ENCODE measurements at regions not wholly inside any gene's neighbourhood (a gene's known extent, or its start where the extent isn't known, plus 50 kb on each side); places are given as distances from the start of the nearest gene placed in this dataset.

DNA sequence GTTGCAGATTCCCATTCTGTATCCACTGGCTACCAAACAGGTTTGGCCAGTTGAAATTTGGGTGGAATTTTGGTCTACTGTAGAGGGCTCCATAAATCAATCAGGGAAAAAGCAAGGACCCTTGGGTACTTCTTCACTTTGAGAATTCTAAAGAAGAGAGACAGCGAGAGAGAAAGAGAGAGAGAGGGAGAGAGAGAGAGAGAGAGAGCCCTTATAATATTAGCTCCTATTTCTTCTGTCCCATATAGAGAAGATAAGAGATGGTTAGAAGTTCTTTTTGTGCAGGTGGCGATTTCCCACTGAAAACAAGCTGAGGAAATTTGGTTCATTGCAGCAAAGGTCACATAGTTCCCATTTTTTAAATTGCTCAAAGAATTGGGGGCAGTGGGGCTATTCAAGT lies 88.6 kb upstream of the ZNF536 start:
- H3K9me3 ChIP-seq (ENCODE audit: control insufficient read depth in 4 of 4, low read length in 3 of 4): no peaks in the 10 kb centered on the region
- H3K27ac ChIP-seq (ENCODE audit: low read depth in 1 of 2, low read length in 2 of 2): no peak overlapping the region
- no peak overlapping the region for H3K9ac ChIP-seq (ENCODE audit: low read depth in 1 of 2, low read length in 2 of 2)
- 61% methylated on average over 2 of the region's 2 CpGs for WGBS
- H3K27me3 ChIP-seq (ENCODE audit: control insufficient read depth in 4 of 4, insufficient read depth in 4 of 4, low read length in 3 of 4): peaks cover 0 to 4% (median 0%) of the 10 kb centered on the region in 4 donors
- no peaks in the 10 kb centered on the region for H3K4me1 ChIP-seq (ENCODE audit: control insufficient read depth in 4 of 4, insufficient read depth in 4 of 4, low read length in 3 of 4)
- DNase-seq (ENCODE audit: low spot score): no peak
- TF ChIP-seq RXRA (IDR thresholded peaks at IDR 0.05) (no peak), FOXA2 (IDR thresholded peaks at IDR 0.05) (no peak), FOXA1 (IDR thresholded peaks at IDR 0.05) (no peak), YY1 (IDR thresholded peaks at IDR 0.05) (no peak), HNF4A (conservative IDR thresholded peaks at IDR 0.05) (no peak), TAF1 (conservative IDR thresholded peaks at IDR 0.05) (no peak), EGR1 (IDR thresholded peaks at IDR 0.05; ENCODE audit: low read depth in 2 of 2) (no peak), GABPA (IDR thresholded peaks at IDR 0.05 in 1 of 2, conservative IDR thresholded peaks at IDR 0.05 in 1 of 2) (no peak), HNF4G (IDR thresholded peaks at IDR 0.05) (no peak), JUND (IDR thresholded peaks at IDR 0.05) (no peak)
- TF ChIP-seq, protein P1, sequence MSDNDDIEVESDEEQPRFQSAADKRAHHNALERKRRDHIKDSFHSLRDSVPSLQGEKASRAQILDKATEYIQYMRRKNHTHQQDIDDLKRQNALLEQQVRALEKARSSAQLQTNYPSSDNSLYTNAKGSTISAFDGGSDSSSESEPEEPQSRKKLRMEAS (IDR thresholded peaks at IDR 0.05): no peak
- TF ChIP-seq, protein P2, sequence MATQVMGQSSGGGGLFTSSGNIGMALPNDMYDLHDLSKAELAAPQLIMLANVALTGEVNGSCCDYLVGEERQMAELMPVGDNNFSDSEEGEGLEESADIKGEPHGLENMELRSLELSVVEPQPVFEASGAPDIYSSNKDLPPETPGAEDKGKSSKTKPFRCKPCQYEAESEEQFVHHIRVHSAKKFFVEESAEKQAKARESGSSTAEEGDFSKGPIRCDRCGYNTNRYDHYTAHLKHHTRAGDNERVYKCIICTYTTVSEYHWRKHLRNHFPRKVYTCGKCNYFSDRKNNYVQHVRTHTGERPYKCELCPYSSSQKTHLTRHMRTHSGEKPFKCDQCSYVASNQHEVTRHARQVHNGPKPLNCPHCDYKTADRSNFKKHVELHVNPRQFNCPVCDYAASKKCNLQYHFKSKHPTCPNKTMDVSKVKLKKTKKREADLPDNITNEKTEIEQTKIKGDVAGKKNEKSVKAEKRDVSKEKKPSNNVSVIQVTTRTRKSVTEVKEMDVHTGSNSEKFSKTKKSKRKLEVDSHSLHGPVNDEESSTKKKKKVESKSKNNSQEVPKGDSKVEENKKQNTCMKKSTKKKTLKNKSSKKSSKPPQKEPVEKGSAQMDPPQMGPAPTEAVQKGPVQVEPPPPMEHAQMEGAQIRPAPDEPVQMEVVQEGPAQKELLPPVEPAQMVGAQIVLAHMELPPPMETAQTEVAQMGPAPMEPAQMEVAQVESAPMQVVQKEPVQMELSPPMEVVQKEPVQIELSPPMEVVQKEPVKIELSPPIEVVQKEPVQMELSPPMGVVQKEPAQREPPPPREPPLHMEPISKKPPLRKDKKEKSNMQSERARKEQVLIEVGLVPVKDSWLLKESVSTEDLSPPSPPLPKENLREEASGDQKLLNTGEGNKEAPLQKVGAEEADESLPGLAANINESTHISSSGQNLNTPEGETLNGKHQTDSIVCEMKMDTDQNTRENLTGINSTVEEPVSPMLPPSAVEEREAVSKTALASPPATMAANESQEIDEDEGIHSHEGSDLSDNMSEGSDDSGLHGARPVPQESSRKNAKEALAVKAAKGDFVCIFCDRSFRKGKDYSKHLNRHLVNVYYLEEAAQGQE (IDR thresholded peaks at IDR 0.05): no peak
- TF ChIP-seq, protein P3, sequence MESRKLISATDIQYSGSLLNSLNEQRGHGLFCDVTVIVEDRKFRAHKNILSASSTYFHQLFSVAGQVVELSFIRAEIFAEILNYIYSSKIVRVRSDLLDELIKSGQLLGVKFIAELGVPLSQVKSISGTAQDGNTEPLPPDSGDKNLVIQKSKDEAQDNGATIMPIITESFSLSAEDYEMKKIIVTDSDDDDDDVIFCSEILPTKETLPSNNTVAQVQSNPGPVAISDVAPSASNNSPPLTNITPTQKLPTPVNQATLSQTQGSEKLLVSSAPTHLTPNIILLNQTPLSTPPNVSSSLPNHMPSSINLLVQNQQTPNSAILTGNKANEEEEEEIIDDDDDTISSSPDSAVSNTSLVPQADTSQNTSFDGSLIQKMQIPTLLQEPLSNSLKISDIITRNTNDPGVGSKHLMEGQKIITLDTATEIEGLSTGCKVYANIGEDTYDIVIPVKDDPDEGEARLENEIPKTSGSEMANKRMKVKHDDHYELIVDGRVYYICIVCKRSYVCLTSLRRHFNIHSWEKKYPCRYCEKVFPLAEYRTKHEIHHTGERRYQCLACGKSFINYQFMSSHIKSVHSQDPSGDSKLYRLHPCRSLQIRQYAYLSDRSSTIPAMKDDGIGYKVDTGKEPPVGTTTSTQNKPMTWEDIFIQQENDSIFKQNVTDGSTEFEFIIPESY (IDR thresholded peaks at IDR 0.05): no peak
- TF ChIP-seq, protein P4, sequence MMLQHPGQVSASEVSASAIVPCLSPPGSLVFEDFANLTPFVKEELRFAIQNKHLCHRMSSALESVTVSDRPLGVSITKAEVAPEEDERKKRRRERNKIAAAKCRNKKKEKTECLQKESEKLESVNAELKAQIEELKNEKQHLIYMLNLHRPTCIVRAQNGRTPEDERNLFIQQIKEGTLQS (IDR thresholded peaks at IDR 0.05): no peak
- H3K4me3 ChIP-seq (ENCODE audit: low read depth in 1 of 3, low read length in 3 of 3): no peak overlapping the region
- H3K36me3 ChIP-seq (ENCODE audit: control insufficient read depth in 4 of 4, insufficient read depth in 3 of 4, low read depth in 1 of 4, low read length in 3 of 4): no peaks in the 10 kb centered on the region

DNA sequence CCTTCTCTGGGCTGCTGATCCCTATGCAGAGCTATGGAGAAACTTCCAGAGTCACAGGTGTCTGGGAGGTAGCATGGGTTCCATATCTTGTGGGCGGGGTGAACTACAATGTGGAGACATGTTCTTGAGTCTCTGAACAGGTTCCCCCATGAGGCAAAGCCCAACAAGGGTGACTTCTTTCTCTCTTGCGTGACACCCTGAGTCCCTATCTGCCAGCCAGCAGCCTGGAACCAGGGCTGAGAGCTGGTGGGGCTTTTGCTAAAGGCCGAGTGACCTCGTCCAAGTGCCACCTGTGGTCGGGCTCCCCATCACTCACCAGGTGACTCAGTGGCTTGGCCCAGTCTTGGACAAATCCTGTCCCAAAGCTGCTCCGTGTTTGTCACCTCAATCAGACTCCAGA lies 88.0 kb upstream of the ZNF536 start:
- Histone ChIP-seq H3K27me3 (ENCODE audit: control insufficient read depth in 4 of 4, insufficient read depth in 4 of 4, low read length in 3 of 4) (peaks cover 0 to 4% (median 0%) of the 10 kb centered on the region in 4 donors), H3K9ac (ENCODE audit: low read depth in 1 of 2, low read length in 2 of 2) (no peak overlapping the region), H3K4me3 (ENCODE audit: low read depth in 1 of 3, low read length in 3 of 3) (no peak overlapping the region), H3K4me1 (ENCODE audit: control insufficient read depth in 4 of 4, insufficient read depth in 4 of 4, low read length in 3 of 4) (no peaks in the 10 kb centered on the region), H3K36me3 (ENCODE audit: control insufficient read depth in 4 of 4, insufficient read depth in 3 of 4, low read depth in 1 of 4, low read length in 3 of 4) (no peaks in the 10 kb centered on the region), H3K9me3 (ENCODE audit: control insufficient read depth in 4 of 4, low read length in 3 of 4) (no peaks in the 10 kb centered on the region), H3K27ac (ENCODE audit: low read depth in 1 of 2, low read length in 2 of 2) (no peak overlapping the region)
- DNase-seq (ENCODE audit: low spot score): no peak
- 76% methylated on average over 6 of the region's 6 CpGs for WGBS
- TF ChIP-seq, protein P2 (IDR thresholded peaks at IDR 0.05): no peak
- TF ChIP-seq EGR1 (IDR thresholded peaks at IDR 0.05; ENCODE audit: low read depth in 2 of 2) (no peak), FOXA2 (IDR thresholded peaks at IDR 0.05) (no peak), FOXA1 (IDR thresholded peaks at IDR 0.05) (no peak), TAF1 (conservative IDR thresholded peaks at IDR 0.05) (no peak), HNF4A (conservative IDR thresholded peaks at IDR 0.05) (no peak), RXRA (IDR thresholded peaks at IDR 0.05) (no peak), YY1 (IDR thresholded peaks at IDR 0.05) (no peak), NR2F2 (IDR thresholded peaks at IDR 0.05) (no peak), JUND (IDR thresholded peaks at IDR 0.05) (no peak), RAD21 (IDR thresholded peaks at IDR 0.05) (no peak), SP1 (IDR thresholded peaks at IDR 0.05) (no peak)
- TF ChIP-seq, protein P1 (IDR thresholded peaks at IDR 0.05): no peak
- TF ChIP-seq, protein P5, sequence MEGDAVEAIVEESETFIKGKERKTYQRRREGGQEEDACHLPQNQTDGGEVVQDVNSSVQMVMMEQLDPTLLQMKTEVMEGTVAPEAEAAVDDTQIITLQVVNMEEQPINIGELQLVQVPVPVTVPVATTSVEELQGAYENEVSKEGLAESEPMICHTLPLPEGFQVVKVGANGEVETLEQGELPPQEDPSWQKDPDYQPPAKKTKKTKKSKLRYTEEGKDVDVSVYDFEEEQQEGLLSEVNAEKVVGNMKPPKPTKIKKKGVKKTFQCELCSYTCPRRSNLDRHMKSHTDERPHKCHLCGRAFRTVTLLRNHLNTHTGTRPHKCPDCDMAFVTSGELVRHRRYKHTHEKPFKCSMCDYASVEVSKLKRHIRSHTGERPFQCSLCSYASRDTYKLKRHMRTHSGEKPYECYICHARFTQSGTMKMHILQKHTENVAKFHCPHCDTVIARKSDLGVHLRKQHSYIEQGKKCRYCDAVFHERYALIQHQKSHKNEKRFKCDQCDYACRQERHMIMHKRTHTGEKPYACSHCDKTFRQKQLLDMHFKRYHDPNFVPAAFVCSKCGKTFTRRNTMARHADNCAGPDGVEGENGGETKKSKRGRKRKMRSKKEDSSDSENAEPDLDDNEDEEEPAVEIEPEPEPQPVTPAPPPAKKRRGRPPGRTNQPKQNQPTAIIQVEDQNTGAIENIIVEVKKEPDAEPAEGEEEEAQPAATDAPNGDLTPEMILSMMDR (IDR thresholded peaks at IDR 0.05; ENCODE audit: low read depth, low read length, missing input control): no peak

All from liver (tissue), 8 donors.